C4-2B (cell line): ENCODE measurements at regions not wholly inside any gene's neighbourhood (a gene's known extent, or its start where the extent isn't known, plus 50 kb on each side); places are given as distances from the start of the nearest gene placed in this dataset.
"Not testable (repeated sequence)": the region's sequence is repeated elsewhere in the genome, so short reads cannot be mapped to it uniquely, and the experiment has no call there.

Experiments
- ZFX ChIP-seq: fragments of 450-650 bp; IDR thresholded peaks from 2 replicates; pipeline ENCODE4 v1.6.1; 2017
- TF ChIP-seq, protein P1 (sequence below): fragments of 450-650 bp; conservative IDR thresholded peaks from 2 replicates; pipeline ENCODE4 v1.5.1; 2017; ENCODE audit warnings: mild to moderate bottlenecking

DNA sequence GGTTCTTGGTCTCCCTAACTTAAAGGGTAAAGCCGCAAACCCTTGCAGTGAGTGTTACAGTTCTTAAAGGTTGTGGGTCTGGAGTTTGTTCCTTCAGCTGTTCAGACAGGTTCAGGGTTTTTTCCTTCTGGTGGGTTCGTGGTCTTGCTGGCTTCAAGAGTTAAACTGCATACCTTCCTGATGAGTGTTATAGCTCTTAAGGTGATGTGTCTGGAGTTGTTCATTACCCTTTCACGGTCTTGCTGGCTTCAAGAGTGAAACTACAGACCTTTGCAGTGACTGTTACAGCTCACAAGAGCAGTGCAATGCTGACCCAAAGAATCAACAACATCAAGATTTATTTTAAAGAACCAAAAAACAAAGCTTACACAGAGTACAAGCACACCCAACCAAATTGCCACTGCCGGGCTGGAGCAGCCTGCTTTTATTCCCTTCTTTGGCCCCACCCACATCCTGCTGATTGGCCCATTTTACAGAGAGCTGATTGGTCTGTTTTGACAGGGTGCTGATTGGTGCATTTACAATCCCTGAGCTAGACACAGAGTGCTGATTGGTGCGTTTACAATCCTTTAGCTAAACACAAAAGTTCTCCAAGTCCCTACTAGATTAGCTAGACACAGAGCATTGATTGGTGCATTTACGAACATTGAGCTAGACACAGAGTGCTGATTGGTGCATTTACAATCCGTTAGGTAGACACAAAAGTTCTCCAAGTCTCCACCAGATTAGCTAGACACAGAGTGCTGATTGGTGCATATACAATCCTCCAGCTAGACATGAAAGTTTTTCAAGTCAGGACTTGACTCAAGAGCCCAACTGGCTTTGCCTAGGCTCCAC is 121.2 kb upstream of the TMEM170B start:
- TF ChIP-seq, protein P1, sequence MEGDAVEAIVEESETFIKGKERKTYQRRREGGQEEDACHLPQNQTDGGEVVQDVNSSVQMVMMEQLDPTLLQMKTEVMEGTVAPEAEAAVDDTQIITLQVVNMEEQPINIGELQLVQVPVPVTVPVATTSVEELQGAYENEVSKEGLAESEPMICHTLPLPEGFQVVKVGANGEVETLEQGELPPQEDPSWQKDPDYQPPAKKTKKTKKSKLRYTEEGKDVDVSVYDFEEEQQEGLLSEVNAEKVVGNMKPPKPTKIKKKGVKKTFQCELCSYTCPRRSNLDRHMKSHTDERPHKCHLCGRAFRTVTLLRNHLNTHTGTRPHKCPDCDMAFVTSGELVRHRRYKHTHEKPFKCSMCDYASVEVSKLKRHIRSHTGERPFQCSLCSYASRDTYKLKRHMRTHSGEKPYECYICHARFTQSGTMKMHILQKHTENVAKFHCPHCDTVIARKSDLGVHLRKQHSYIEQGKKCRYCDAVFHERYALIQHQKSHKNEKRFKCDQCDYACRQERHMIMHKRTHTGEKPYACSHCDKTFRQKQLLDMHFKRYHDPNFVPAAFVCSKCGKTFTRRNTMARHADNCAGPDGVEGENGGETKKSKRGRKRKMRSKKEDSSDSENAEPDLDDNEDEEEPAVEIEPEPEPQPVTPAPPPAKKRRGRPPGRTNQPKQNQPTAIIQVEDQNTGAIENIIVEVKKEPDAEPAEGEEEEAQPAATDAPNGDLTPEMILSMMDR, result not testable (repeated sequence)
- TF ChIP-seq ZFX, result not testable (repeated sequence)
